Sigmoid colon (tissue), 4 donors: ENCODE measurements at regions not wholly inside any gene's neighbourhood (a gene's known extent, or its start where the extent isn't known, plus 50 kb on each side); places are given as distances from the start of the nearest gene placed in this dataset.

Experiments
- POLR2AphosphoS5 ChIP-seq, 4 donors: sonication (generic); formaldehyde crosslinking; IDR thresholded peaks; one replicate each; pipeline ENCODE4 v1.6.1; 2017; ENCODE audit warnings: antibody characterized with exemption in 4 of 4
- TF ChIP-seq, protein P1 (sequence below), 4 experiments: fragments of 450-650 bp in 3 of 4; fragments of 200-600 bp in 1 of 4; IDR thresholded peaks; one replicate each; pipeline ENCODE4 v1.5.1; 2016 to 2019; ENCODE audit warnings: antibody characterized with exemption in 4 of 4, mild to moderate bottlenecking in 3 of 4, moderate library complexity in 2 of 4

DNA sequence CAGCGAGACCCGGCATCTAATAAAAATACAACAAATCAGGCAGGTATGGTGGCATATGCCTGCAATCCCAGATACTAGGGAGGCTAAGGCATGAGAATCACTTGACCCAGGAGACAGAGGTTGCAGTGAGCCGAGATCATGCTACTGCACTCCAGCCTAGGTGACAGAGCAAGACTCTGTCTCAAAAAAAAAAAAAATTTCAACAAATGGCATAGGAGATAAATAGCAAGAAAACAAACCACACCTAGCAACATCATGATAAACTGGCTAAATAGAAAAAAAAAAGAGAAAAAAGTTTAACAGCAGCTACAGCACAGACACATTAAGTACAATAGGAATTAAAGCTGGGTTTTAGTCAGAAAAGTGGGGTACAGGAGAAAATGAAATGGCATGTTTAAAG lies 1034.6 kb upstream of the LRRN3 start:
- TF ChIP-seq POLR2AphosphoS5 (IDR thresholded peaks at IDR 0.05) = no peak
- TF ChIP-seq, protein P1, sequence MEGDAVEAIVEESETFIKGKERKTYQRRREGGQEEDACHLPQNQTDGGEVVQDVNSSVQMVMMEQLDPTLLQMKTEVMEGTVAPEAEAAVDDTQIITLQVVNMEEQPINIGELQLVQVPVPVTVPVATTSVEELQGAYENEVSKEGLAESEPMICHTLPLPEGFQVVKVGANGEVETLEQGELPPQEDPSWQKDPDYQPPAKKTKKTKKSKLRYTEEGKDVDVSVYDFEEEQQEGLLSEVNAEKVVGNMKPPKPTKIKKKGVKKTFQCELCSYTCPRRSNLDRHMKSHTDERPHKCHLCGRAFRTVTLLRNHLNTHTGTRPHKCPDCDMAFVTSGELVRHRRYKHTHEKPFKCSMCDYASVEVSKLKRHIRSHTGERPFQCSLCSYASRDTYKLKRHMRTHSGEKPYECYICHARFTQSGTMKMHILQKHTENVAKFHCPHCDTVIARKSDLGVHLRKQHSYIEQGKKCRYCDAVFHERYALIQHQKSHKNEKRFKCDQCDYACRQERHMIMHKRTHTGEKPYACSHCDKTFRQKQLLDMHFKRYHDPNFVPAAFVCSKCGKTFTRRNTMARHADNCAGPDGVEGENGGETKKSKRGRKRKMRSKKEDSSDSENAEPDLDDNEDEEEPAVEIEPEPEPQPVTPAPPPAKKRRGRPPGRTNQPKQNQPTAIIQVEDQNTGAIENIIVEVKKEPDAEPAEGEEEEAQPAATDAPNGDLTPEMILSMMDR (IDR thresholded peaks at IDR 0.05) = no peak
